WTC11 (cell line): ENCODE measurements at regions not wholly inside any gene's neighbourhood (a gene's known extent, or its start where the extent isn't known, plus 50 kb on each side); places are given as distances from the start of the nearest gene placed in this dataset.

Source experiments
- NR3C1 ChIP-seq: sonication (generic); formaldehyde crosslinking; conservative IDR thresholded peaks from 2 replicates; pipeline ENCODE4 v1.8.1; 2023; ENCODE audit warnings: low read depth, mild to moderate bottlenecking, missing genetic modification reagents
- TF ChIP-seq, protein P1 (sequence below): sonication (generic); formaldehyde crosslinking; IDR thresholded peaks from 2 replicates; pipeline ENCODE4 v1.8.1; 2023; ENCODE audit warnings: mild to moderate bottlenecking, missing genetic modification reagents, moderate library complexity

DNA sequence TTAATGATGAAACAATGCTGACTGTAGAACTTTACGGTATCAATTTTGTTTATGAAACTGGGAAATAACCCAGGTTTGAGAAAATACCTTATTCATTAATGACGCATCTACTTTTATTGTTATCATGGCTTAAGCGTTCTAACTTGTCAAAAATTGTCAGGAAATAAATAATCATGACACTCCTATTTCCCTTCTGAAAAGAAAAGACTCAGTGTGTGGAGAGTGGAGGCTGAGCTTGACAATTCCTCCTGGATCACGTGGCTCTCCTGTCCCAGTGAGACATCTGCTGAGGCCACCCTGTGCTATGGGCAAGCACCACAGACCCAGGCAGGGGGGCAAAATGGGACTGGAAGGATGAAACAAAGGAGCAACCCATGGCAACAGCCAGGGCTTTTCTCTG, 466.4 kb downstream of the ZNF608 start:
- no peak for TF ChIP-seq NR3C1 (CRISPR knock-in tag)
- TF ChIP-seq, protein P1, sequence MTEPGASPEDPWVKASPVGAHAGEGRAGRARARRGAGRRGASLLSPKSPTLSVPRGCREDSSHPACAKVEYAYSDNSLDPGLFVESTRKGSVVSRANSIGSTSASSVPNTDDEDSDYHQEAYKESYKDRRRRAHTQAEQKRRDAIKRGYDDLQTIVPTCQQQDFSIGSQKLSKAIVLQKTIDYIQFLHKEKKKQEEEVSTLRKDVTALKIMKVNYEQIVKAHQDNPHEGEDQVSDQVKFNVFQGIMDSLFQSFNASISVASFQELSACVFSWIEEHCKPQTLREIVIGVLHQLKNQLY (CRISPR knock-in tag): no peak
